ENCODE measurements at regions not wholly inside any gene's neighbourhood (a gene's known extent, or its start where the extent isn't known, plus 50 kb on each side); places are given as distances from the start of the nearest gene placed in this dataset.

- no peaks in the 10 kb centered on the region for H3K9me3 ChIP-seq (ENCODE audit: severe bottlenecking)
Measured at GRCh38 chr3:62938583-62938982, 63.4 kb upstream of the CADPS start.

GRCh38 chr3:62939707-62940106 lies 64.5 kb upstream of the CADPS start:
- no peaks in the 10 kb centered on the region for H3K27me3 ChIP-seq (ENCODE audit: insufficient read depth, poor library complexity, severe bottlenecking)
- no peak for TF ChIP-seq CTCF (IDR thresholded peaks at IDR 0.05; ENCODE audit: poor library complexity, severe bottlenecking)
- no peaks in the 10 kb centered on the region for H3K36me3 ChIP-seq (ENCODE audit: low read depth)
- no peak overlapping the region for H3K4me3 ChIP-seq (ENCODE audit: severe bottlenecking)
- H3K27ac ChIP-seq (ENCODE audit: poor library complexity, severe bottlenecking), result no peak overlapping the region
- ATAC-seq (ENCODE audit: low read depth), result no peak
- H3K9me3 ChIP-seq (ENCODE audit: severe bottlenecking), result no peaks in the 10 kb centered on the region
- no peak for DNase-seq (ENCODE audit: low spot score)
- H3K4me1 ChIP-seq (ENCODE audit: insufficient read depth, poor library complexity, severe bottlenecking), result peaks cover 8% of the 10 kb centered on the region

More at GRCh38 chr3:62938583-62938982, 63.4 kb upstream of the CADPS start:
- H3K4me1 ChIP-seq (ENCODE audit: insufficient read depth, poor library complexity, severe bottlenecking), result peaks cover 8% of the 10 kb centered on the region
- TF ChIP-seq CTCF (IDR thresholded peaks at IDR 0.05; ENCODE audit: poor library complexity, severe bottlenecking), result no peak
- H3K36me3 ChIP-seq (ENCODE audit: low read depth), result no peaks in the 10 kb centered on the region
- DNase-seq (ENCODE audit: low spot score) (no peak), ATAC-seq (ENCODE audit: low read depth) (no peak)
- no peak overlapping the region for H3K4me3 ChIP-seq (ENCODE audit: severe bottlenecking)
- no peaks in the 10 kb centered on the region for H3K27me3 ChIP-seq (ENCODE audit: insufficient read depth, poor library complexity, severe bottlenecking)
- H3K27ac ChIP-seq (ENCODE audit: poor library complexity, severe bottlenecking), result no peak overlapping the region

- DNase-seq (ENCODE audit: low spot score), result no peak
- H3K4me3 ChIP-seq (ENCODE audit: severe bottlenecking), result no peak overlapping the region
- no peaks in the 10 kb centered on the region for H3K9me3 ChIP-seq (ENCODE audit: severe bottlenecking)
- peak; percentile 55; the same call in 1 of the 3 replicates for ATAC-seq (ENCODE audit: low read depth)
- peaks cover 3% of the 10 kb centered on the region for H3K27me3 ChIP-seq (ENCODE audit: insufficient read depth, poor library complexity, severe bottlenecking)
- TF ChIP-seq CTCF (IDR thresholded peaks at IDR 0.05; ENCODE audit: poor library complexity, severe bottlenecking), result no peak
- H3K27ac ChIP-seq (ENCODE audit: poor library complexity, severe bottlenecking), result no peak overlapping the region
- no peaks in the 10 kb centered on the region for H3K36me3 ChIP-seq (ENCODE audit: low read depth)
- H3K4me1 ChIP-seq (ENCODE audit: insufficient read depth, poor library complexity, severe bottlenecking), result peaks cover 8% of the 10 kb centered on the region
Measured at GRCh38 chr3:62940771-62941563, 65.8 kb upstream of the CADPS start.

GRCh38 chr3:62942227-62942626 lies 67.0 kb upstream of the CADPS start:
- peaks cover 4% of the 10 kb centered on the region for H3K27me3 ChIP-seq (ENCODE audit: insufficient read depth, poor library complexity, severe bottlenecking)
- no peak for ATAC-seq (ENCODE audit: low read depth)
- H3K36me3 ChIP-seq (ENCODE audit: low read depth), result no peaks in the 10 kb centered on the region
- no peak for DNase-seq (ENCODE audit: low spot score)
- H3K4me3 ChIP-seq (ENCODE audit: severe bottlenecking), result no peak overlapping the region
- no peak for TF ChIP-seq CTCF (IDR thresholded peaks at IDR 0.05; ENCODE audit: poor library complexity, severe bottlenecking)
- H3K9me3 ChIP-seq (ENCODE audit: severe bottlenecking), result no peaks in the 10 kb centered on the region
- H3K27ac ChIP-seq (ENCODE audit: poor library complexity, severe bottlenecking), result no peak overlapping the region
- H3K4me1 ChIP-seq (ENCODE audit: insufficient read depth, poor library complexity, severe bottlenecking), result peaks cover 8% of the 10 kb centered on the region

GRCh38 chr3:62942764-62943163 lies 67.5 kb upstream of the CADPS start:
- Histone ChIP-seq H3K4me1 (ENCODE audit: insufficient read depth, poor library complexity, severe bottlenecking) (peaks cover 8% of the 10 kb centered on the region), H3K27me3 (ENCODE audit: insufficient read depth, poor library complexity, severe bottlenecking) (peaks cover 9% of the 10 kb centered on the region), H3K27ac (ENCODE audit: poor library complexity, severe bottlenecking) (no peak overlapping the region), H3K4me3 (ENCODE audit: severe bottlenecking) (no peak overlapping the region), H3K9me3 (ENCODE audit: severe bottlenecking) (no peaks in the 10 kb centered on the region), H3K36me3 (ENCODE audit: low read depth) (no peaks in the 10 kb centered on the region)
- no peak for TF ChIP-seq CTCF (IDR thresholded peaks at IDR 0.05; ENCODE audit: poor library complexity, severe bottlenecking)
- ATAC-seq (ENCODE audit: low read depth) (no peak), DNase-seq (ENCODE audit: low spot score) (no peak)
